ENCODE measurements at regions not wholly inside any gene's neighbourhood (a gene's known extent, or its start where the extent isn't known, plus 50 kb on each side); places are given as distances from the start of the nearest gene placed in this dataset.

- no peak for FAIRE-seq
- RAD21 ChIA-PET (ENCODE audit: unreplicated experiment): no interaction called here
- SMC1A ChIA-PET (ENCODE audit: uncharacterized antibody, unreplicated experiment): no interaction called here
- Histone ChIP-seq H3K79me2 (ENCODE audit: control insufficient read depth, insufficient read depth, low read length) (no peaks in the 10 kb centered on the region), H3K9me3 (replicated peaks; ENCODE audit: control insufficient read depth, insufficient read depth, low read length) (no peaks in the 10 kb centered on the region), H3K27me3 (replicated peaks in 1 of 2; ENCODE audit: control insufficient read depth in 2 of 2, insufficient read depth in 2 of 2, low read length in 1 of 2) (no peaks in the 10 kb centered on the region), H3K9ac (ENCODE audit: control insufficient read depth, insufficient read depth, low read length) (no peak overlapping the region), H3K27ac (ENCODE audit: control insufficient read depth, insufficient read depth) (no peak overlapping the region), H3K4me3 (no peak overlapping the region), H3K4me2 (ENCODE audit: control insufficient read depth, insufficient read depth) (no peak overlapping the region), H3K4me1 (ENCODE audit: control insufficient read depth, insufficient read depth, low read length) (no peaks in the 10 kb centered on the region), H4K20me1 (ENCODE audit: control insufficient read depth, insufficient read depth) (no peaks in the 10 kb centered on the region), H3K36me3 (ENCODE audit: control insufficient read depth in 2 of 2, insufficient read depth in 2 of 2, low read length in 1 of 2) (no peaks in the 10 kb centered on the region), H2AFZ (ENCODE audit: control insufficient read depth, low read depth, low read length) (no peak overlapping the region)
- CTCF ChIA-PET: no interaction called here
- in situ Hi-C loops (cut with MboI): no loop called here
- intact Hi-C loops (cut with micrococcal nuclease; ENCODE audit: unreplicated experiment): no loop called here
- POLR2A ChIA-PET: no interaction called here
- no peak for DNase-seq (ENCODE audit: low read depth, low spot score)
- 24% methylated on average over 5 of the region's 5 CpGs for WGBS (ENCODE audit: insufficient coverage, insufficient replicate concordance, low lambda C conversion rate, missing lambda C conversion rate)
- ATAC-seq: no peak
- no TSS peak for BruUV-seq (replicated peaks)
- TF ChIP-seq FOS (IDR thresholded peaks at IDR 0.05; ENCODE audit: borderline replicate concordance, extremely low read depth, insufficient read length) (no peak), E2F8 (IDR thresholded peaks at IDR 0.05; ENCODE audit: low read depth, partially characterized antibody) (no peak), SMARCA5 (IDR thresholded peaks at IDR 0.05) (no peak), BCL11A (IDR thresholded peaks at IDR 0.05; ENCODE audit: low read depth, low read length) (no peak), IRF5 (IDR thresholded peaks at IDR 0.05; ENCODE audit: borderline replicate concordance) (no peak)
Observed at GRCh38 chr7:21160401-21160800, 267.5 kb upstream of the SP4 start.
